Osteoblast (primary cell): ENCODE measurements at regions not wholly inside any gene's neighbourhood (a gene's known extent, or its start where the extent isn't known, plus 50 kb on each side); places are given as distances from the start of the nearest gene placed in this dataset.
"Not testable (repeated sequence)": the region's sequence is repeated elsewhere in the genome, so short reads cannot be mapped to it uniquely, and the experiment has no call there.

Source experiments
- DNase-seq: peaks from one replicate; pipeline ENCODE4 v3.0.0; 2011; ENCODE audit warnings: low spot score, mixed read lengths; ENCODE audit not compliant: insufficient read length; ENCODE audit errors: missing footprints
- H2AFZ ChIP-seq: 2 replicates; pipeline ENCODE4 v1.6.0; 2011; ENCODE audit warnings: mild to moderate bottlenecking, low read length
- H3K27ac ChIP-seq: 2 replicates; pipeline ENCODE4 v1.5.1; 2011; ENCODE audit warnings: mild to moderate bottlenecking, low read depth, low read length, moderate library complexity
- H3K27me3 ChIP-seq: 2 replicates; pipeline ENCODE4 v1.6.0; 2012; ENCODE audit warnings: mild to moderate bottlenecking, control low read depth, inconsistent platforms, low read length, moderate library complexity; ENCODE audit not compliant: insufficient read depth
- H3K36me3 ChIP-seq: 2 replicates; pipeline ENCODE4 v1.5.1; 2011; ENCODE audit warnings: mild to moderate bottlenecking, low read length, control low read depth, moderate library complexity; ENCODE audit not compliant: insufficient read depth
- H3K4me1 ChIP-seq: 2 replicates; pipeline ENCODE4 v1.5.1; 2011; ENCODE audit warnings: mild to moderate bottlenecking, low read length, control low read depth, moderate library complexity; ENCODE audit not compliant: insufficient read depth
- H3K4me2 ChIP-seq: 2 replicates; pipeline ENCODE4 v1.6.0; 2011; ENCODE audit warnings: mild to moderate bottlenecking, low read length; ENCODE audit not compliant: insufficient read depth
- H3K4me3 ChIP-seq: fragments of 200-600 bp; sonication (generic); 3 replicates; pipeline ENCODE4 v1.5.1; 2012; ENCODE audit warnings: mild to moderate bottlenecking, low read length, inconsistent platforms; ENCODE audit not compliant: insufficient read depth
- H3K79me2 ChIP-seq: 2 replicates; pipeline ENCODE4 v1.6.0; 2012; ENCODE audit warnings: mild to moderate bottlenecking, low read length, control low read depth, inconsistent platforms; ENCODE audit not compliant: insufficient read depth
- H3K9me3 ChIP-seq: 2 replicates; pipeline ENCODE4 v1.5.1; 2011; ENCODE audit warnings: low read depth, low read length, control low read depth
- H4K20me1 ChIP-seq: 2 replicates; pipeline ENCODE4 v1.6.0; 2012; ENCODE audit warnings: mild to moderate bottlenecking, low read length, control low read depth; ENCODE audit not compliant: insufficient read depth
- TF ChIP-seq, protein P1 (sequence below): IDR thresholded peaks from 2 replicates; pipeline ENCODE4 v1.5.1; 2011; ENCODE audit warnings: mild to moderate bottlenecking, low read depth, low read length, moderate library complexity; ENCODE audit errors: extremely low read depth

GRCh38 chr5:101288633-101289032 is 385.6 kb upstream of the ST8SIA4 start:
- no peaks in the 10 kb centered on the region for H4K20me1 ChIP-seq
- H3K4me1 ChIP-seq = no peaks in the 10 kb centered on the region
- H3K27ac ChIP-seq = no peak overlapping the region
- no peak overlapping the region for H2AFZ ChIP-seq
- H3K9me3 ChIP-seq = no peaks in the 10 kb centered on the region
- H3K4me3 ChIP-seq = no peak overlapping the region
- no peak for DNase-seq
- no peaks in the 10 kb centered on the region for H3K27me3 ChIP-seq
- H3K4me2 ChIP-seq = no peak overlapping the region
- no peaks in the 10 kb centered on the region for H3K79me2 ChIP-seq
- no peaks in the 10 kb centered on the region for H3K36me3 ChIP-seq
- TF ChIP-seq, protein P1, sequence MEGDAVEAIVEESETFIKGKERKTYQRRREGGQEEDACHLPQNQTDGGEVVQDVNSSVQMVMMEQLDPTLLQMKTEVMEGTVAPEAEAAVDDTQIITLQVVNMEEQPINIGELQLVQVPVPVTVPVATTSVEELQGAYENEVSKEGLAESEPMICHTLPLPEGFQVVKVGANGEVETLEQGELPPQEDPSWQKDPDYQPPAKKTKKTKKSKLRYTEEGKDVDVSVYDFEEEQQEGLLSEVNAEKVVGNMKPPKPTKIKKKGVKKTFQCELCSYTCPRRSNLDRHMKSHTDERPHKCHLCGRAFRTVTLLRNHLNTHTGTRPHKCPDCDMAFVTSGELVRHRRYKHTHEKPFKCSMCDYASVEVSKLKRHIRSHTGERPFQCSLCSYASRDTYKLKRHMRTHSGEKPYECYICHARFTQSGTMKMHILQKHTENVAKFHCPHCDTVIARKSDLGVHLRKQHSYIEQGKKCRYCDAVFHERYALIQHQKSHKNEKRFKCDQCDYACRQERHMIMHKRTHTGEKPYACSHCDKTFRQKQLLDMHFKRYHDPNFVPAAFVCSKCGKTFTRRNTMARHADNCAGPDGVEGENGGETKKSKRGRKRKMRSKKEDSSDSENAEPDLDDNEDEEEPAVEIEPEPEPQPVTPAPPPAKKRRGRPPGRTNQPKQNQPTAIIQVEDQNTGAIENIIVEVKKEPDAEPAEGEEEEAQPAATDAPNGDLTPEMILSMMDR = no peak

DNA sequence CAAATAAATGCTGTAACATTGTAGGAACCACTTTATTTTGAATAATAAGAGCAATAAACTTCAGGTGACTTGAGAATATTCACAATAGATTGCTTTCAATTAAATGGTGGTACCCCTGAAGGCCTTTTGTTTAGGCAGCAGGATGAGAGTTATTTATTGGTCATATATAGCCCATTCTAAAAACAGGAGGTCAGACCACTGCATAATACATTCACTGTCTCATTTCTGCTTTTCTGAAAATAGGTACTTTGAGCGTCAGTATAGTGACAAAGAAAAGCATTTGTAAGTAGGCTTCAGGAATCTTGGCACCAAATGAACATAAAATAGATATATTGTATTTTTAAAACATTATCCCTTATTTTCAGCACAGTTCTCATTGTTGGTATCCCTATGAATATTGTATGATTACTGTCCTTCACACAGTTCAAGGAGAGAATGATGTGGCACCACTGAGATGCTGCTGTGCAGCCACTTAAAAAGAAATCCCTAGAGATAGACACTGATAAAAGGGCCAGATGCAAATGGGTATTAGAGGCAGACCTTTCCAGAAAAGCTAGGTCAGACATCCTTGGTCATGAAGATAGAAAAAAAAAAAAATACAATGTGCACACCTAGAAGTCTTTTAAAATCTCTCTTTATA is 381.8 kb upstream of the ST8SIA4 start:
- H3K36me3 ChIP-seq = no peaks in the 10 kb centered on the region
- H3K4me1 ChIP-seq = no peaks in the 10 kb centered on the region
- no peak for DNase-seq
- H2AFZ ChIP-seq = no peak overlapping the region
- no peak overlapping the region for H3K27ac ChIP-seq
- TF ChIP-seq, protein P1 = no peak
- H3K4me2 ChIP-seq = no peak overlapping the region
- H4K20me1 ChIP-seq = no peaks in the 10 kb centered on the region
- H3K9me3 ChIP-seq = no peaks in the 10 kb centered on the region
- no peak overlapping the region for H3K4me3 ChIP-seq
- no peaks in the 10 kb centered on the region for H3K27me3 ChIP-seq
- H3K79me2 ChIP-seq = no peaks in the 10 kb centered on the region

DNA sequence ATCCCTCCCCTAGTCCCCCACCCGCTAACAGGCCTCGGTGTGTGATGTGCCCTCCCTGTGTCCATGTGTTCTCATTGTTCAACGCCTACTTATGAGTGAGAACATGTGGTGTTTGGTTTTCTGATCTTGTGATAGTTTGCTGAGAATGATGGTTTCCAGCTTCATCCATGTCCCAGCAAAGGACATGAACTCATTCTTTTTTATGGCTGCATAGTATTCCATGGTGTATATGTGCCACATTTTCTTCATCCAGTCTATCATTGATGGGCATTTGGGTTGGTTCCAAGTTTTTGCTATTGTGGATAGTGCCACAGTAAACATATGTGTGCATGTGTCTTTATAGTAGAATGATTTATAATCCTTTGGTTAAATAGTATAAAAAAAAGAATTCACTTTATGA is 380.9 kb upstream of the ST8SIA4 start:
- not testable (repeated sequence) for DNase-seq, H3K9me3 ChIP-seq, H3K4me2 ChIP-seq, H3K79me2 ChIP-seq, H3K27ac ChIP-seq, H4K20me1 ChIP-seq, H2AFZ ChIP-seq, H3K4me1 ChIP-seq, H3K27me3 ChIP-seq, H3K4me3 ChIP-seq, H3K36me3 ChIP-seq

- Histone ChIP-seq H3K36me3 (no peaks in the 10 kb centered on the region), H3K4me2 (no peak overlapping the region), H3K79me2 (no peaks in the 10 kb centered on the region), H2AFZ (no peak overlapping the region), H3K27me3 (no peaks in the 10 kb centered on the region), H3K4me3 (no peak overlapping the region), H3K4me1 (no peaks in the 10 kb centered on the region), H4K20me1 (no peaks in the 10 kb centered on the region), H3K9me3 (no peaks in the 10 kb centered on the region), H3K27ac (no peak overlapping the region)
- no peak for DNase-seq
- TF ChIP-seq, protein P1 = no peak
These were observed 375.8 kb upstream of the ST8SIA4 start for GRCh38 chr5:101278917-101279316.
